ENCODE measurements at regions not wholly inside any gene's neighbourhood (a gene's known extent, or its start where the extent isn't known, plus 50 kb on each side); places are given as distances from the start of the nearest gene placed in this dataset.

GRCh38 chr2:156156580-156156979 lies 175.9 kb downstream of the NR4A2 start:
- Mint-ChIP-seq H3K4me1 (no peaks in the 10 kb centered on the region), H3K4me3 (no peak overlapping the region), H3K27me3 (peaks cover 0 to 5% (median 0%) of the 10 kb centered on the region in 5 donors), H3K27ac (no peak overlapping the region), H3K9me3 (no peaks in the 10 kb centered on the region), H3K36me3 (no peaks in the 10 kb centered on the region)
- ATAC-seq (no peak), DNase-seq (no peak)
- POLR2A ChIA-PET, result no interaction called here

- no peak overlapping the region for H3K4me3 Mint-ChIP-seq
- no peaks in the 10 kb centered on the region for H3K36me3 Mint-ChIP-seq
- H3K27ac Mint-ChIP-seq, result no peak overlapping the region
- H3K4me1 Mint-ChIP-seq, result no peaks in the 10 kb centered on the region
- peaks cover 0 to 10% (median 3%) of the 10 kb centered on the region in 5 donors for H3K27me3 Mint-ChIP-seq
- POLR2A ChIA-PET, result no interaction called here
- DNase-seq (no peak), ATAC-seq (no peak)
- H3K9me3 Mint-ChIP-seq, result no peaks in the 10 kb centered on the region
Measured at GRCh38 chr2:156155319-156155718, 177.2 kb downstream of the NR4A2 start.

- ATAC-seq (no peak), DNase-seq (no peak)
- Mint-ChIP-seq H3K9me3 (no peaks in the 10 kb centered on the region), H3K27me3 (peaks cover 0 to 10% (median 2%) of the 10 kb centered on the region in 5 donors), H3K4me3 (no peak overlapping the region), H3K36me3 (no peaks in the 10 kb centered on the region), H3K27ac (no peak overlapping the region), H3K4me1 (no peaks in the 10 kb centered on the region)
- POLR2A ChIA-PET, result no interaction called here
Measured at GRCh38 chr2:156151351-156151750, 181.2 kb downstream of the NR4A2 start.

- H3K4me3 Mint-ChIP-seq, result no peak overlapping the region
- H3K9me3 Mint-ChIP-seq, result no peaks in the 10 kb centered on the region
- H3K4me1 Mint-ChIP-seq, result no peaks in the 10 kb centered on the region
- no peak overlapping the region for H3K27ac Mint-ChIP-seq
- POLR2A ChIA-PET, result no interaction called here
- DNase-seq (no peak), ATAC-seq (no peak)
- H3K27me3 Mint-ChIP-seq, result peaks cover 0 to 7% (median 2%) of the 10 kb centered on the region in 5 donors
- no peaks in the 10 kb centered on the region for H3K36me3 Mint-ChIP-seq
Measured at GRCh38 chr2:156147594-156148330, 184.8 kb downstream of the NR4A2 start.

GRCh38 chr2:156145976-156146375 lies 186.5 kb downstream of the NR4A2 start:
- Mint-ChIP-seq H3K27me3 (peaks cover 0 to 5% (median 2%) of the 10 kb centered on the region in 5 donors), H3K36me3 (no peaks in the 10 kb centered on the region), H3K4me1 (no peaks in the 10 kb centered on the region), H3K9me3 (peaks cover 0 to 4% (median 0%) of the 10 kb centered on the region in 9 donors), H3K4me3 (no peak overlapping the region), H3K27ac (no peak overlapping the region)
- DNase-seq, result no peak
- ATAC-seq, result no peak
- POLR2A ChIA-PET, result no interaction called here

GRCh38 chr2:156145469-156145868 lies 187.1 kb downstream of the NR4A2 start:
- no peaks in the 10 kb centered on the region for H3K4me1 Mint-ChIP-seq

GRCh38 chr2:156136566-156136965 lies 196.0 kb downstream of the NR4A2 start:
- Mint-ChIP-seq H3K36me3 (no peaks in the 10 kb centered on the region), H3K27ac (no peak overlapping the region), H3K9me3 (peaks cover 0 to 4% (median 0%) of the 10 kb centered on the region in 9 donors), H3K4me1 (no peaks in the 10 kb centered on the region), H3K4me3 (no peak overlapping the region), H3K27me3 (peaks cover 0 to 2% (median 0%) of the 10 kb centered on the region in 5 donors)
- no peak for DNase-seq
- no peak for ATAC-seq
- POLR2A ChIA-PET, result no interaction called here

More at GRCh38 chr2:156145469-156145868, 187.1 kb downstream of the NR4A2 start:
- POLR2A ChIA-PET, result no interaction called here
- peaks cover 0 to 4% (median 0%) of the 10 kb centered on the region in 9 donors for H3K9me3 Mint-ChIP-seq
- ATAC-seq (no peak), DNase-seq (no peak)
- no peak overlapping the region for H3K4me3 Mint-ChIP-seq
- H3K36me3 Mint-ChIP-seq, result no peaks in the 10 kb centered on the region
- H3K27ac Mint-ChIP-seq, result no peak overlapping the region
- peaks cover 0 to 2% (median 0%) of the 10 kb centered on the region in 5 donors for H3K27me3 Mint-ChIP-seq

- H3K27me3 Mint-ChIP-seq, result peaks cover 0 to 2% (median under 1%) of the 10 kb centered on the region in 5 donors
- DNase-seq, result no peak
- H3K9me3 Mint-ChIP-seq, result peaks cover 0 to 1% (median 0%) of the 10 kb centered on the region in 9 donors
- no peak overlapping the region for H3K27ac Mint-ChIP-seq
- POLR2A ChIA-PET, result no interaction called here
- H3K36me3 Mint-ChIP-seq, result no peaks in the 10 kb centered on the region
- ATAC-seq, result no peak
- no peaks in the 10 kb centered on the region for H3K4me1 Mint-ChIP-seq
- H3K4me3 Mint-ChIP-seq, result no peak overlapping the region
Measured at GRCh38 chr2:156134887-156135286, 197.6 kb downstream of the NR4A2 start.

GRCh38 chr2:156132941-156133340 lies 199.6 kb downstream of the NR4A2 start:
- Mint-ChIP-seq H3K27ac (no peak overlapping the region), H3K4me1 (no peaks in the 10 kb centered on the region), H3K4me3 (no peak overlapping the region), H3K9me3 (no peaks in the 10 kb centered on the region), H3K36me3 (no peaks in the 10 kb centered on the region), H3K27me3 (peaks cover 0 to 4% (median 3%) of the 10 kb centered on the region in 5 donors)
- ATAC-seq (no peak), DNase-seq (no peak)
- POLR2A ChIA-PET, result no interaction called here

GRCh38 chr2:156132130-156132529 lies 200.4 kb downstream of the NR4A2 start:
- POLR2A ChIA-PET, result no interaction called here
- no peaks in the 10 kb centered on the region for H3K9me3 Mint-ChIP-seq
- no peak overlapping the region for H3K4me3 Mint-ChIP-seq
- H3K36me3 Mint-ChIP-seq, result no peaks in the 10 kb centered on the region
- no peaks in the 10 kb centered on the region for H3K4me1 Mint-ChIP-seq
- no peak overlapping the region for H3K27ac Mint-ChIP-seq
- ATAC-seq (no peak), DNase-seq (no peak)
- peaks cover 0 to 6% (median 3%) of the 10 kb centered on the region in 5 donors for H3K27me3 Mint-ChIP-seq

GRCh38 chr2:156129227-156129626 lies 203.3 kb downstream of the NR4A2 start:
- Mint-ChIP-seq H3K4me3 (no peak overlapping the region), H3K4me1 (peaks cover 0 to 2% (median 0%) of the 10 kb centered on the region in 4 donors), H3K36me3 (no peaks in the 10 kb centered on the region), H3K27me3 (peaks cover 0 to 4% (median 3%) of the 10 kb centered on the region in 5 donors), H3K9me3 (no peaks in the 10 kb centered on the region), H3K27ac (no peak overlapping the region)
- no peak for ATAC-seq
- POLR2A ChIA-PET, result no interaction called here
- DNase-seq, result no peak

GRCh38 chr2:156125018-156125417 lies 207.5 kb downstream of the NR4A2 start:
- Mint-ChIP-seq H3K4me1 (peaks cover 0 to 2% (median 0%) of the 10 kb centered on the region in 4 donors), H3K27me3 (peaks cover 0 to 10% (median 6%) of the 10 kb centered on the region in 5 donors), H3K4me3 (no peak overlapping the region), H3K27ac (no peak overlapping the region), H3K9me3 (peaks cover 0 to 6% (median 0%) of the 10 kb centered on the region in 9 donors), H3K36me3 (peaks cover 0 to 5% (median 0%) of the 10 kb centered on the region in 3 donors)
- POLR2A ChIA-PET, result no interaction called here
- DNase-seq (no peak), ATAC-seq (no peak)

GRCh38 chr2:156124458-156124857 lies 208.1 kb downstream of the NR4A2 start:
- Mint-ChIP-seq H3K4me1 (peaks cover 0 to 2% (median 0%) of the 10 kb centered on the region in 4 donors), H3K36me3 (peaks cover 0 to 5% (median 0%) of the 10 kb centered on the region in 3 donors), H3K27ac (no peak overlapping the region), H3K9me3 (peaks cover 0 to 6% (median 0%) of the 10 kb centered on the region in 9 donors), H3K4me3 (no peak overlapping the region), H3K27me3 (peaks cover 0 to 8% (median 3%) of the 10 kb centered on the region in 5 donors)
- POLR2A ChIA-PET, result no interaction called here
- DNase-seq (no peak), ATAC-seq (no peak)

Measured in naive thymus-derived CD8-positive, alpha-beta T cell (primary cell).